ENCODE measurements at regions not wholly inside any gene's neighbourhood (a gene's known extent, or its start where the extent isn't known, plus 50 kb on each side); places are given as distances from the start of the nearest gene placed in this dataset.
A peak's percentile ranks its signal among the peaks of the same experiment; 100 is the strongest.

DNA sequence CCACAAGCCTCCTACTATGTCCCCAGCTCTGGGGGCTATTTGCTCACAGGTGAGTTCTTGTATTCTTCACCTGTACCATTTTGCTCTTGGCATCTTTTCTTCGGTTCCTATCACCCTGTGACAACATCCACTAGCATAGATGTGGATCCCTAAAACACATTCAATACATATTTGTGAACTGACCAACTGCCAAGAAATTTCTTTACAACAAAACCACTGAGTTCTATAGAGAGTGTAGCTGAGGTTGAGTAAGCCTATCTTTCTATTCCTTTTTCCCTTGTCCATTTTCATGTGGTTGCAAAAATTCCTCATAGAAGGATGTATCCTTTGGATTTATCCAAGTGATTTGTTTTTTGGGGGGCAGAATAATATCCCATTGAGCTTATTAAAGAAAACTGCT, 192.7 kb upstream of the ITGA4 start:
- no peaks in the 10 kb centered on the region for H3K36me3 ChIP-seq
- no peaks in the 10 kb centered on the region for H3K9me3 ChIP-seq
- intact Hi-C loops (cut with DNase I; ENCODE audit: low total_unique reads) = no loop called here
- no peaks in the 10 kb centered on the region for H3K4me1 ChIP-seq
- in situ Hi-C loops (cut with MboI; ENCODE audit: low pct_ligation_motif_present in 1 of 4, low pct_unique_long_range_greater_than_20kb in 1 of 4, low sequenced_read_pairs in 3 of 4) = no loop called here
- no peak for TF ChIP-seq EP300 (IDR thresholded peaks at IDR 0.05; ENCODE audit: low read depth)
- no peak for TF ChIP-seq POLR2A (IDR thresholded peaks at IDR 0.05)
- no peak overlapping the region for H3K4me3 ChIP-seq
- DNase-seq = no peak
- no peaks in the 10 kb centered on the region for H3K27me3 ChIP-seq
- no peak overlapping the region for H3K27ac ChIP-seq
- 89 to 92% methylated on average over 1 of the region's 1 CpG for WGBS, 2 donors (ENCODE audit: low coverage in 1 of 2)

DNA sequence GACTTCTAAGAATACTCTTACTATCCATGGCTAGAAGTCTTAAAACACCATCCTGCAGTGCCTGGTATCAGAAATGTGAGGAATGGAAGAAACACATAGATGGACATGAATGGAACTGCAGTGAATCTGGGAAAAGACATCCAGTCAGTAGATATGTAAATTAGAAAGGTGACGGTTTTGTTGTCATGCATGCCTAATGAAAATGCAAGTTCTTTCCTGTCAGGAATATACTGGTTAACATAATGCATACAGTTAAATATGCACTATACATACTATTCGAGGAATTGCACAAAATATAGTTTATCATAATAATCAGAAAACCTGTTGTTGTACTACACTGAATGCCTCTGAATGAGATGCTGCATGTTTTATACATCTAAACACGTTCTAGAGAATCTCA, 190.6 kb upstream of the ITGA4 start:
- Histone ChIP-seq H3K4me3 (no peak overlapping the region), H3K36me3 (no peaks in the 10 kb centered on the region), H3K4me1 (no peaks in the 10 kb centered on the region), H3K27ac (no peak overlapping the region), H3K9me3 (no peaks in the 10 kb centered on the region), H3K27me3 (no peaks in the 10 kb centered on the region)
- TF ChIP-seq, protein P1, sequence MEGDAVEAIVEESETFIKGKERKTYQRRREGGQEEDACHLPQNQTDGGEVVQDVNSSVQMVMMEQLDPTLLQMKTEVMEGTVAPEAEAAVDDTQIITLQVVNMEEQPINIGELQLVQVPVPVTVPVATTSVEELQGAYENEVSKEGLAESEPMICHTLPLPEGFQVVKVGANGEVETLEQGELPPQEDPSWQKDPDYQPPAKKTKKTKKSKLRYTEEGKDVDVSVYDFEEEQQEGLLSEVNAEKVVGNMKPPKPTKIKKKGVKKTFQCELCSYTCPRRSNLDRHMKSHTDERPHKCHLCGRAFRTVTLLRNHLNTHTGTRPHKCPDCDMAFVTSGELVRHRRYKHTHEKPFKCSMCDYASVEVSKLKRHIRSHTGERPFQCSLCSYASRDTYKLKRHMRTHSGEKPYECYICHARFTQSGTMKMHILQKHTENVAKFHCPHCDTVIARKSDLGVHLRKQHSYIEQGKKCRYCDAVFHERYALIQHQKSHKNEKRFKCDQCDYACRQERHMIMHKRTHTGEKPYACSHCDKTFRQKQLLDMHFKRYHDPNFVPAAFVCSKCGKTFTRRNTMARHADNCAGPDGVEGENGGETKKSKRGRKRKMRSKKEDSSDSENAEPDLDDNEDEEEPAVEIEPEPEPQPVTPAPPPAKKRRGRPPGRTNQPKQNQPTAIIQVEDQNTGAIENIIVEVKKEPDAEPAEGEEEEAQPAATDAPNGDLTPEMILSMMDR (IDR thresholded peaks at IDR 0.05) = no peak
- no peak for TF ChIP-seq POLR2AphosphoS5 (IDR thresholded peaks at IDR 0.05)
- no peak for TF ChIP-seq POLR2A (IDR thresholded peaks at IDR 0.05)
- TF ChIP-seq EP300 (IDR thresholded peaks at IDR 0.05; ENCODE audit: low read depth) = no peak
- 85 to 87% methylated on average over 3 of the region's 3 CpGs for WGBS, 2 donors (ENCODE audit: low coverage in 1 of 2)
- DNase-seq = no peak
- in situ Hi-C loops (cut with MboI; ENCODE audit: low pct_ligation_motif_present in 1 of 4, low pct_unique_long_range_greater_than_20kb in 1 of 4, low sequenced_read_pairs in 3 of 4) = no loop called here
- intact Hi-C loops (cut with DNase I; ENCODE audit: low total_unique reads) = no loop called here

DNA sequence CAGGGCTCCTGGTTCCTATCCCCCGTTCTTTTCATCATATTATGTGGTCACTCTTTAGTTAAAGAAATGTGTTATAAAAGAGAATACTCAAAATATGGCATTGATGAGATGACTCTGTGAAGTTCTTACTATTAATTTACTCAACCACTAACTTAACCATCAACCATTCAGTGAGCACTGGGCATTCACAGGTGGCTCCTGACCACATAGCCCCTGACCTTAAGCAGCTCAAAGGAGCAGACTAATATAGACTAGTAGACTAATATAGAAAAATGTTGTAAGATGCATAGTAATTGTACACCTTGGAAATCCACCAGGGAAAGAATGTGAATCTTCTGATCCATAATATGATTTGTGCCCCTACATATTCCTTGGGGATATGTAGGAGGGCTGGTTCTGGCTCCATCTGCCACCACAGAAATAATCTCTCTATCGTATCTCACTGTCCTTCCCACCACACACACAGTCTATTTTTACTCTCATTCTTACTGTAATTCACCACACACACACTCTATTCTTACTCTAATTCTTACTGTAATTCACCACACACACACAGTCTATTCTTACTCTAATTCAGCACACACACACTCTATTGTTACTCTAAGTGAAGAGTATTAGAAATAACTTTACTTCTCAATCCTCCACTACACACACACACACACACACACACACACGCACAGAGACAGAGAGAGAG, 188.9 kb upstream of the ITGA4 start:
- intact Hi-C loops (cut with DNase I; ENCODE audit: low total_unique reads) = no loop called here
- in situ Hi-C loops (cut with MboI; ENCODE audit: low pct_ligation_motif_present in 1 of 4, low pct_unique_long_range_greater_than_20kb in 1 of 4, low sequenced_read_pairs in 3 of 4) = no loop called here
- H3K9me3 ChIP-seq = no peaks in the 10 kb centered on the region
- H3K36me3 ChIP-seq = no peaks in the 10 kb centered on the region
- H3K4me3 ChIP-seq = no peak overlapping the region
- TF ChIP-seq, protein P1 (IDR thresholded peaks at IDR 0.05) = no peak
- no peaks in the 10 kb centered on the region for H3K27me3 ChIP-seq
- H3K27ac ChIP-seq = no peak overlapping the region
- no peak for DNase-seq
- WGBS, 2 donors (ENCODE audit: low coverage in 1 of 2) = 66 to 68% methylated on average over 3 of the region's 3 CpGs
- H3K4me1 ChIP-seq = no peaks in the 10 kb centered on the region

DNA sequence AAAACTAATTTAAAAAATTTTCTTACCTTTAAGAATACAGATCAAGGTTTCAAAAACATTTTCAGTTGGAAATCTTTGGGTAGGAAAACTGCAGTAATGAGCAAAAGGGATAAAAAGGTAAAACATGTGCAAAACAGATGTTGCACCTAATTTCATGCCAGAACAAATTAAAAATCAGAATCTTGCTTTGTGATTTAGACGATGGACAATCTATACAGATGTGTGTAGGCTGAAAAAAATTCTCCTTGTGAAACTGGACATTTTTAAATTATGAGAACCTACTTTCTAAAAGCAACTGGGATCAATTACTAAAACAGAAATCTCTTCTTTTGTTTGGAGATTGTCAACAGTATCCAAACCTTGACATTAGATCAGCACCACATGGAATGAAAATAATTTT, 183.2 kb upstream of the ITGA4 start:
- H3K36me3 ChIP-seq = no peaks in the 10 kb centered on the region
- DNase-seq = no peak
- in situ Hi-C loops (cut with MboI; ENCODE audit: low pct_ligation_motif_present in 1 of 4, low pct_unique_long_range_greater_than_20kb in 1 of 4, low sequenced_read_pairs in 3 of 4) (no loop called here), intact Hi-C loops (cut with DNase I; ENCODE audit: low total_unique reads) (no loop called here)
- H3K4me3 ChIP-seq = no peak overlapping the region
- no peaks in the 10 kb centered on the region for H3K27me3 ChIP-seq
- H3K4me1 ChIP-seq = no peaks in the 10 kb centered on the region
- H3K9me3 ChIP-seq = no peaks in the 10 kb centered on the region
- 82 to 88% methylated on average over 1 of the region's 1 CpG for WGBS, 2 donors (ENCODE audit: low coverage in 1 of 2)
- no peak overlapping the region for H3K27ac ChIP-seq
- TF ChIP-seq EP300 (IDR thresholded peaks at IDR 0.05; ENCODE audit: low read depth) (no peak), POLR2A (IDR thresholded peaks at IDR 0.05) (no peak), POLR2AphosphoS5 (IDR thresholded peaks at IDR 0.05) (no peak)
- TF ChIP-seq, protein P1 (IDR thresholded peaks at IDR 0.05) = no peak

DNA sequence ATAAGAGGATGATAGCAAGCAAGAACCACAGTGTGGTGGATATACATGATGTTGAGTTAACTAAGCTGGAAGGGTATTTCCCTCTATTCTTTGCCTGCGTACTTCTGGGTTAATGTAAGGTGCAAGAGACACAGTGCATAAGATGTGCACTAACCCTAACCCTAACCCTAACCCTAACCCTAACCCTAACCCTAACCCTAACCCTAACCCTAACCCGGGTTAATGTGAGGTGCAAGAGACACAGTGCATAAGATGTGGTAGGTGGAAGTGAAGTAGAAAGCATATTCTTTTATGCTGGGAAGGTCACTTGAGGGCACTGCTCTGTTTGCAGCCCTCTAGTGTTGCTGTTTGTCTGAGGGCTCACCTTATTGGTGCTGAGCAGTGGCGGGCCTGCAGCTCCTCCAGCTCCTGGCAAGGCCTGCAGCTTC, 181.5 kb upstream of the ITGA4 start:
- H3K4me1 ChIP-seq = no peaks in the 10 kb centered on the region
- H3K36me3 ChIP-seq = no peaks in the 10 kb centered on the region
- TF ChIP-seq EP300 (IDR thresholded peaks at IDR 0.05; ENCODE audit: low read depth) = no peak
- TF ChIP-seq, protein P1 (IDR thresholded peaks at IDR 0.05) = no peak
- TF ChIP-seq POLR2A (IDR thresholded peaks at IDR 0.05) = no peak
- TF ChIP-seq POLR2AphosphoS5 (IDR thresholded peaks at IDR 0.05) = no peak
- 60 to 78% methylated on average over 2 to 3 of the region's 3 CpGs for WGBS, 2 donors (ENCODE audit: low coverage in 1 of 2)
- no peaks in the 10 kb centered on the region for H3K9me3 ChIP-seq
- intact Hi-C loops (cut with DNase I; ENCODE audit: low total_unique reads) (no loop called here), in situ Hi-C loops (cut with MboI; ENCODE audit: low pct_ligation_motif_present in 1 of 4, low pct_unique_long_range_greater_than_20kb in 1 of 4, low sequenced_read_pairs in 3 of 4) (no loop called here)
- no peaks in the 10 kb centered on the region for H3K27me3 ChIP-seq
- no peak overlapping the region for H3K27ac ChIP-seq
- no peak overlapping the region for H3K4me3 ChIP-seq
- DNase-seq = peak; percentile 19
